Activated B cell treated with CpG ODN at 0.5 μM for 24 hours (primary cell): ENCODE measurements at regions not wholly inside any gene's neighbourhood (a gene's known extent, or its start where the extent isn't known, plus 50 kb on each side); places are given as distances from the start of the nearest gene placed in this dataset.

ENCODE experiments used
- ATAC-seq: fragments of 200-7000 bp; cut with Tn5 transposase; one replicate; pipeline ENCODE4 v1.10.0; 2021; ENCODE audit warnings: low read depth, mild to moderate bottlenecking, moderate library complexity
- CTCF ChIA-PET: fragments of 350-600 bp; sonication (Branson Sonifier 250); formaldehyde crosslinking; loops from one replicate; lab custom pipeline; 2021; ENCODE audit warnings: antibody characterized with exemption; lab: Charles Lee
- POLR2A ChIA-PET: fragments of 350-600 bp; sonication (Branson Sonifier 250); formaldehyde crosslinking; loops from one replicate; lab custom pipeline; 2021; ENCODE audit warnings: antibody characterized with exemption; lab: Charles Lee
- DNase-seq: peaks from one replicate; pipeline ENCODE4 v3.0.0; 2022
- H3K27ac Mint-ChIP-seq: one replicate; pipeline ENCODE4 v1.8.0; 2020; ENCODE audit warnings: mixed read lengths
- H3K27me3 Mint-ChIP-seq: one replicate; pipeline ENCODE4 v1.8.0; 2021; ENCODE audit warnings: mixed read lengths
- H3K36me3 Mint-ChIP-seq: one replicate; pipeline ENCODE4 v1.8.0; 2021; ENCODE audit warnings: low read depth, mixed read lengths
- H3K4me1 Mint-ChIP-seq: one replicate; pipeline ENCODE4 v1.8.0; 2021; ENCODE audit warnings: mixed read lengths
- H3K4me3 Mint-ChIP-seq: one replicate; pipeline ENCODE4 v1.8.0; 2020; ENCODE audit warnings: mild to moderate bottlenecking, mixed read lengths
- H3K9me3 Mint-ChIP-seq: one replicate; pipeline ENCODE4 v1.8.0; 2020; ENCODE audit warnings: mixed read lengths
- CTCF ChIP-seq: fragments of 200-600 bp; IDR thresholded peaks from one replicate; pipeline ENCODE4 v1.8.0; 2022; ENCODE audit warnings: antibody characterized with exemption, mild to moderate bottlenecking
- intact Hi-C: fragments of 100-400 bp; cut with micrococcal nuclease; formaldehyde crosslinking; loops from one replicate; pipeline ENCODE4 v1.15.1; 2024

GRCh38 chr5:155974369-155974768 is 352.6 kb upstream of the SGCD start:
- DNase-seq (no peak), ATAC-seq (no peak)
- Mint-ChIP-seq H3K4me1 (no peaks in the 10 kb centered on the region), H3K36me3 (no peaks in the 10 kb centered on the region), H3K4me3 (no peak overlapping the region), H3K9me3 (no peaks in the 10 kb centered on the region), H3K27ac (no peak overlapping the region), H3K27me3 (no peaks in the 10 kb centered on the region)
- TF ChIP-seq CTCF = no peak
- POLR2A ChIA-PET = no interaction called here
- CTCF ChIA-PET = no interaction called here
- intact Hi-C loops = no loop called here

- CTCF ChIA-PET = no interaction called here
- TF ChIP-seq CTCF = no peak
Measured at GRCh38 chr5:155978850-155979249, 348.1 kb upstream of the SGCD start.

GRCh38 chr5:155982354-155982753 is 344.6 kb upstream of the SGCD start:
- DNase-seq (no peak), ATAC-seq (no peak)
- CTCF ChIA-PET = no interaction called here
- intact Hi-C loops = no loop called here
- POLR2A ChIA-PET = no interaction called here
- Mint-ChIP-seq H3K4me3 (no peak overlapping the region), H3K36me3 (no peaks in the 10 kb centered on the region), H3K4me1 (no peaks in the 10 kb centered on the region), H3K27me3 (no peaks in the 10 kb centered on the region), H3K9me3 (no peaks in the 10 kb centered on the region), H3K27ac (no peak overlapping the region)
- no peak for TF ChIP-seq CTCF

More at GRCh38 chr5:155978850-155979249, 348.1 kb upstream of the SGCD start:
- H3K4me3 Mint-ChIP-seq = no peak overlapping the region
- H3K27me3 Mint-ChIP-seq = no peaks in the 10 kb centered on the region
- intact Hi-C loops = no loop called here
- H3K36me3 Mint-ChIP-seq = no peaks in the 10 kb centered on the region
- DNase-seq (no peak), ATAC-seq (no peak)
- H3K9me3 Mint-ChIP-seq = no peaks in the 10 kb centered on the region
- POLR2A ChIA-PET = no interaction called here
- no peak overlapping the region for H3K27ac Mint-ChIP-seq
- no peaks in the 10 kb centered on the region for H3K4me1 Mint-ChIP-seq

- CTCF ChIA-PET = no interaction called here
- ATAC-seq (no peak), DNase-seq (no peak)
- H3K27ac Mint-ChIP-seq = no peak overlapping the region
- no peaks in the 10 kb centered on the region for H3K4me1 Mint-ChIP-seq
- intact Hi-C loops = no loop called here
- POLR2A ChIA-PET = no interaction called here
- no peak overlapping the region for H3K4me3 Mint-ChIP-seq
- H3K36me3 Mint-ChIP-seq = no peaks in the 10 kb centered on the region
- no peaks in the 10 kb centered on the region for H3K9me3 Mint-ChIP-seq
- H3K27me3 Mint-ChIP-seq = no peaks in the 10 kb centered on the region
- TF ChIP-seq CTCF = no peak
Measured at GRCh38 chr5:155983954-155984353, 343.0 kb upstream of the SGCD start.

GRCh38 chr5:155987265-155987810 is 339.6 kb upstream of the SGCD start:
- TF ChIP-seq CTCF = no peak
- H3K9me3 Mint-ChIP-seq = no peaks in the 10 kb centered on the region
- ChIA-PET POLR2A (no interaction called here), CTCF (no interaction called here)
- intact Hi-C loops = no loop called here
- no peaks in the 10 kb centered on the region for H3K36me3 Mint-ChIP-seq
- H3K4me3 Mint-ChIP-seq = no peak overlapping the region
- ATAC-seq (no peak), DNase-seq (no peak)
- no peaks in the 10 kb centered on the region for H3K4me1 Mint-ChIP-seq
- no peaks in the 10 kb centered on the region for H3K27me3 Mint-ChIP-seq
- no peak overlapping the region for H3K27ac Mint-ChIP-seq
